B cell (primary cell): ENCODE measurements at regions not wholly inside any gene's neighbourhood (a gene's known extent, or its start where the extent isn't known, plus 50 kb on each side); places are given as distances from the start of the nearest gene placed in this dataset.

Source experiments
- ATAC-seq: fragments of 200-7000 bp; cut with Tn5 transposase; one replicate; pipeline ENCODE4 v1.10.0; 2021; ENCODE audit warnings: low read depth, mild to moderate bottlenecking, moderate number of reproducible peaks, moderate library complexity
- CTCF ChIA-PET: fragments of 350-600 bp; sonication (Branson Sonifier 250); formaldehyde crosslinking; loops from one replicate; lab custom pipeline; 2021; ENCODE audit warnings: antibody characterized with exemption, inconsistent platforms; lab: Charles Lee
- POLR2A ChIA-PET: fragments of 350-600 bp; sonication (Branson Sonifier 250); formaldehyde crosslinking; loops from one replicate; lab custom pipeline; 2021; ENCODE audit warnings: antibody characterized with exemption; lab: Charles Lee
- DNase-seq: peaks from one replicate; pipeline ENCODE4 v3.0.0; 2013
- H2AFZ ChIP-seq: 2 replicates; pipeline ENCODE4 v1.6.1; 2012; ENCODE audit warnings: mild to moderate bottlenecking, low read depth, low read length; ENCODE audit not compliant: insufficient read depth, poor library complexity, severe bottlenecking
- H3K27ac ChIP-seq, 2 donors: 1 replicate in 1 of 2; 2 replicates in 1 of 2; pipeline ENCODE4 v1.5.1; 2012 to 2013; ENCODE audit warnings: low read length in 2 of 2, mild to moderate bottlenecking in 2 of 2, moderate library complexity in 1 of 2
- H3K27me3 ChIP-seq, 4 experiments: fragments of 200-600 bp in 1 of 4; sonication (generic) in 1 of 4; replicated peaks in 1 of 4; 1 replicate in 2 of 4; 2 replicates in 2 of 4; pipeline versions ENCODE4 v1.6.1 to v1.7.0; 2013 to 2016; ENCODE audit warnings: low read length in 3 of 4, mild to moderate bottlenecking in 2 of 4, mixed read lengths in 1 of 4, moderate library complexity in 1 of 4; ENCODE audit not compliant: insufficient read depth in 4 of 4, control insufficient read depth in 3 of 4; ENCODE audit errors: control extremely low read depth in 1 of 4
- H3K36me3 ChIP-seq, 2 experiments: replicated peaks in 1 of 2; 1 replicate in 1 of 2; 2 replicates in 1 of 2; pipeline versions ENCODE4 v1.6.1 to v1.7.1; 2013; ENCODE audit warnings: low read length in 1 of 2; ENCODE audit not compliant: insufficient read depth in 2 of 2, control insufficient read depth in 1 of 2; ENCODE audit errors: control extremely low read depth in 1 of 2, extremely low read depth in 1 of 2
- H3K4me1 ChIP-seq, 2 donors: fragments of 200-600 bp in 1 of 2; sonication (generic) in 1 of 2; 1 replicate in 1 of 2; 2 replicates in 1 of 2; pipeline versions ENCODE4 v1.5.1 to v1.6.1; 2013 to 2017; ENCODE audit warnings: low read length in 2 of 2; ENCODE audit not compliant: control insufficient read depth in 2 of 2, insufficient read depth in 2 of 2
- H3K4me2 ChIP-seq: replicated peaks from 2 replicates; pipeline ENCODE3; 2012; ENCODE audit warnings: mild to moderate bottlenecking, low read depth, low read length; ENCODE audit not compliant: poor library complexity, severe bottlenecking
- H3K4me3 ChIP-seq, 5 experiments: fragments of 200-600 bp in 1 of 5; sonication (generic) in 1 of 5; 1 replicate in 3 of 5; 2 replicates in 2 of 5; pipeline versions ENCODE4 v1.5.1 to v1.7.0; 2011 to 2016; ENCODE audit warnings: low read length in 4 of 5, mild to moderate bottlenecking in 4 of 5, low read depth in 2 of 5, control low read depth in 1 of 5, moderate library complexity in 1 of 5; ENCODE audit not compliant: insufficient read depth in 1 of 5; ENCODE audit errors: control extremely low read depth in 1 of 5, extremely low read depth in 1 of 5
- H3K79me2 ChIP-seq: fragments of 200-600 bp; sonication (generic); one replicate; pipeline ENCODE4 v1.6.0; 2016; ENCODE audit warnings: low read length; ENCODE audit not compliant: control insufficient read depth, insufficient read depth
- H3K9ac ChIP-seq: fragments of 200-600 bp; sonication (generic); 2 replicates; pipeline ENCODE4 v1.6.1; 2017; ENCODE audit warnings: mild to moderate bottlenecking, low read length, moderate library complexity
- H3K9me3 ChIP-seq, 3 donors: one replicate each; pipeline versions ENCODE4 v1.6.1 to v1.7.1; 2013; ENCODE audit warnings: low read length in 2 of 3; ENCODE audit not compliant: control insufficient read depth in 2 of 3, insufficient read depth in 1 of 3; ENCODE audit errors: control extremely low read depth in 1 of 3
- H4K20me1 ChIP-seq: 2 replicates; pipeline ENCODE4 v1.6.0; 2012; ENCODE audit warnings: mild to moderate bottlenecking, low read length; ENCODE audit not compliant: insufficient read depth, control insufficient read depth, poor library complexity, severe bottlenecking
- H3K27ac Mint-ChIP-seq: one replicate; pipeline ENCODE4 v1.8.0; 2021; ENCODE audit warnings: mixed read lengths
- H3K27me3 Mint-ChIP-seq: one replicate; pipeline ENCODE4 v1.8.0; 2021; ENCODE audit warnings: mixed read lengths
- H3K4me1 Mint-ChIP-seq: one replicate; pipeline ENCODE4 v1.8.0; 2021; ENCODE audit warnings: mixed read lengths
- H3K4me3 Mint-ChIP-seq: one replicate; pipeline ENCODE4 v1.8.0; 2021; ENCODE audit warnings: mixed read lengths
- H3K9me3 Mint-ChIP-seq: one replicate; pipeline ENCODE4 v1.8.0; 2022; ENCODE audit warnings: mixed read lengths; ENCODE audit not compliant: insufficient read depth
- EZH2 ChIP-seq: IDR thresholded peaks from 2 replicates; pipeline ENCODE4 v1.6.1; 2012; ENCODE audit warnings: borderline replicate concordance, low read depth, mild to moderate bottlenecking, moderate library complexity, low read length; ENCODE audit not compliant: insufficient read depth, poor library complexity, severe bottlenecking
- WGBS: methylation state at CpG from one replicate; pipeline ENCODE4 v1.1.5; 2013; ENCODE audit warnings: missing lambda C conversion rate; ENCODE audit not compliant: insufficient coverage; 5-methylcytosine and 5-hydroxymethylcytosine counted together
- intact Hi-C: fragments of 100-400 bp; cut with micrococcal nuclease; formaldehyde crosslinking; loops from one replicate; pipeline ENCODE4 v1.10.0; 2022
- TF ChIP-seq, protein P1 (sequence below): fragments of 200-600 bp; IDR thresholded peaks from one replicate; pipeline ENCODE4 v1.8.0; 2022; ENCODE audit warnings: antibody characterized with exemption, mild to moderate bottlenecking

GRCh38 chr16:52271088-52271750 lies 275.7 kb downstream of the TOX3 start:
- H2AFZ ChIP-seq = no peak overlapping the region
- H3K9ac ChIP-seq = no peak overlapping the region
- 81% methylated on average over 2 of the region's 4 CpGs for WGBS
- no peaks in the 10 kb centered on the region for H3K9me3 ChIP-seq
- no peak overlapping the region for H3K4me2 ChIP-seq
- H4K20me1 ChIP-seq = no peaks in the 10 kb centered on the region
- Mint-ChIP-seq H3K4me3 (no peak overlapping the region), H3K27ac (no peak overlapping the region), H3K27me3 (no peaks in the 10 kb centered on the region), H3K4me1 (no peaks in the 10 kb centered on the region), H3K9me3 (no peaks in the 10 kb centered on the region)
- no peaks in the 10 kb centered on the region for H3K79me2 ChIP-seq
- ChIA-PET POLR2A (no interaction called here), CTCF (no interaction called here)
- no peak overlapping the region for H3K4me3 ChIP-seq
- DNase-seq (no peak), ATAC-seq (no peak)
- no peak for TF ChIP-seq EZH2
- TF ChIP-seq, protein P1, sequence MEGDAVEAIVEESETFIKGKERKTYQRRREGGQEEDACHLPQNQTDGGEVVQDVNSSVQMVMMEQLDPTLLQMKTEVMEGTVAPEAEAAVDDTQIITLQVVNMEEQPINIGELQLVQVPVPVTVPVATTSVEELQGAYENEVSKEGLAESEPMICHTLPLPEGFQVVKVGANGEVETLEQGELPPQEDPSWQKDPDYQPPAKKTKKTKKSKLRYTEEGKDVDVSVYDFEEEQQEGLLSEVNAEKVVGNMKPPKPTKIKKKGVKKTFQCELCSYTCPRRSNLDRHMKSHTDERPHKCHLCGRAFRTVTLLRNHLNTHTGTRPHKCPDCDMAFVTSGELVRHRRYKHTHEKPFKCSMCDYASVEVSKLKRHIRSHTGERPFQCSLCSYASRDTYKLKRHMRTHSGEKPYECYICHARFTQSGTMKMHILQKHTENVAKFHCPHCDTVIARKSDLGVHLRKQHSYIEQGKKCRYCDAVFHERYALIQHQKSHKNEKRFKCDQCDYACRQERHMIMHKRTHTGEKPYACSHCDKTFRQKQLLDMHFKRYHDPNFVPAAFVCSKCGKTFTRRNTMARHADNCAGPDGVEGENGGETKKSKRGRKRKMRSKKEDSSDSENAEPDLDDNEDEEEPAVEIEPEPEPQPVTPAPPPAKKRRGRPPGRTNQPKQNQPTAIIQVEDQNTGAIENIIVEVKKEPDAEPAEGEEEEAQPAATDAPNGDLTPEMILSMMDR = no peak
- H3K36me3 ChIP-seq = no peaks in the 10 kb centered on the region
- H3K27ac ChIP-seq = no peak overlapping the region
- intact Hi-C loops = no loop called here
- no peaks in the 10 kb centered on the region for H3K27me3 ChIP-seq
- no peaks in the 10 kb centered on the region for H3K4me1 ChIP-seq

DNA sequence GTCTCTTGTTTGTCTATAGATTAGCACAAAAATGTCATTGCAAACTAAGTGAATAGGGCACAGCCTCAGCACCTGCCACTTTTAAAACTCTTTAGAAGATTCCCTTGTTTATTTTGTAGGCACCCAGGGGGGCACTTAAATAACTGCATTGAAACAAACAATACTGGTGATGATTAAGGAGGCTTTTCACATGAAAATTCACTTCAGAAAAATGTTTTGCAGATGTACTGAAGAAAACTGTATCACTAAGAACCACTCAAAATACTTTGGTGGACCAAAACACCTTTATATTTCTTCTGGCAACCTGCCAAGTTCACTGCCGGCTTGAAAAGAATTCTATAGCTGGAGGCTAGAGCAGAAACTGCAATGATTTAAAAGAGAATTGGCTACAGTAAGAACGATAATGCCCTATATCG lies 281.5 kb downstream of the TOX3 start:
- intact Hi-C loops = no loop called here
- no peak overlapping the region for H3K4me3 Mint-ChIP-seq
- H3K27me3 Mint-ChIP-seq = no peaks in the 10 kb centered on the region
- ATAC-seq (no peak), DNase-seq (no peak)
- Histone ChIP-seq H3K79me2 (no peaks in the 10 kb centered on the region), H2AFZ (no peak overlapping the region), H4K20me1 (no peaks in the 10 kb centered on the region), H3K4me2 (no peak overlapping the region), H3K4me3 (no peak overlapping the region), H3K9ac (no peak overlapping the region), H3K36me3 (no peaks in the 10 kb centered on the region), H3K4me1 (no peaks in the 10 kb centered on the region), H3K9me3 (no peaks in the 10 kb centered on the region), H3K27ac (no peak overlapping the region), H3K27me3 (no peaks in the 10 kb centered on the region)
- ChIA-PET CTCF (no interaction called here), POLR2A (no interaction called here)
- no peaks in the 10 kb centered on the region for H3K9me3 Mint-ChIP-seq
- no peak for TF ChIP-seq EZH2
- TF ChIP-seq, protein P1 = no peak
- no peaks in the 10 kb centered on the region for H3K4me1 Mint-ChIP-seq
- no peak overlapping the region for H3K27ac Mint-ChIP-seq
- WGBS = no CpG with 5 or more reads among the region's 3 CpGs
